GM12878 (cell line): ENCODE measurements at regions not wholly inside any gene's neighbourhood (a gene's known extent, or its start where the extent isn't known, plus 50 kb on each side); places are given as distances from the start of the nearest gene placed in this dataset.

ENCODE experiments used
- ATAC-seq: fragments of 200-7000 bp; cut with Tn5 transposase; 3 replicates; pipeline ENCODE4 v1.9.1; 2020; ENCODE audit warnings: mild to moderate bottlenecking, moderate library complexity
- BruUV-seq: library from RNA; stranded (reverse); fragments of 400-500 nt; replicated peaks from 2 replicates; lab custom pipeline; 2021; lab: Mats Ljungman, UMichigan
- CTCF ChIA-PET: fragments of 300-600 bp; sonication (Branson Sonifier 250); formaldehyde crosslinking; extraction: SDS; loops from one replicate; lab custom pipeline; 2021; ENCODE audit warnings: inconsistent platforms; lab: Yijun Ruan, JAX
- POLR2A ChIA-PET: fragments of 350-600 bp; formaldehyde crosslinking; extraction: SDS; loops from one replicate; lab custom pipeline; 2021; ENCODE audit warnings: inconsistent platforms; lab: Charles Lee
- RAD21 ChIA-PET: fragments of 300-600 bp; sonication (Branson Sonifier 250); formaldehyde crosslinking; loops from one replicate; lab custom pipeline; 2023; ENCODE audit warnings: antibody characterized with exemption; ENCODE audit not compliant: unreplicated experiment; lab: Charles Lee
- SMC1A ChIA-PET: fragments of 300-600 bp; sonication (Branson Sonifier 250); formaldehyde crosslinking; loops from one replicate; lab custom pipeline; 2023; ENCODE audit not compliant: unreplicated experiment, uncharacterized antibody; lab: Charles Lee
- DNase-seq: peaks from one replicate; pipeline ENCODE4 v3.0.0-alpha.2; 2011; ENCODE audit warnings: low read depth, low spot score
- FAIRE-seq: peaks from 3 replicates; lab custom pipeline; 2011; peaks lifted over from hg19 to GRCh38; lab: Jason Lieb, UNC
- H2AFZ ChIP-seq: 2 replicates; pipeline ENCODE4 v1.6.0; 2011; ENCODE audit warnings: low read depth, low read length, control low read depth; ENCODE audit not compliant: control insufficient read depth
- H3K27ac ChIP-seq: 2 replicates; pipeline ENCODE4 v1.5.1; 2011; ENCODE audit warnings: control low read depth; ENCODE audit not compliant: control insufficient read depth, insufficient read depth
- H3K27me3 ChIP-seq, 2 experiments: replicated peaks in 1 of 2; 2 replicates each; pipeline versions ENCODE4 v1.6.0 to v1.6.1; 2011; ENCODE audit warnings: low read length in 1 of 2; ENCODE audit not compliant: control insufficient read depth in 2 of 2, insufficient read depth in 2 of 2
- H3K36me3 ChIP-seq, 2 experiments: 2 replicates each; pipeline ENCODE4 v1.5.1; 2011; ENCODE audit warnings: low read length in 1 of 2; ENCODE audit not compliant: control insufficient read depth in 2 of 2, insufficient read depth in 2 of 2
- H3K4me1 ChIP-seq: 2 replicates; pipeline ENCODE4 v1.6.1; 2011; ENCODE audit warnings: mild to moderate bottlenecking, low read length, moderate library complexity, mixed read lengths; ENCODE audit not compliant: control insufficient read depth, insufficient read depth
- H3K4me2 ChIP-seq: 2 replicates; pipeline ENCODE4 v1.6.0; 2011; ENCODE audit warnings: control low read depth; ENCODE audit not compliant: control insufficient read depth, insufficient read depth
- H3K4me3 ChIP-seq: fragments of 200-600 bp; sonication (generic); 2 replicates; pipeline ENCODE4 v1.5.1; 2016
- H3K79me2 ChIP-seq: 2 replicates; pipeline ENCODE4 v1.6.0; 2011; ENCODE audit warnings: low read length; ENCODE audit not compliant: control insufficient read depth, insufficient read depth
- H3K9ac ChIP-seq: 2 replicates; pipeline ENCODE4 v1.8.0; 2011; ENCODE audit warnings: low read length, control low read depth, mixed read lengths; ENCODE audit not compliant: control insufficient read depth, insufficient read depth
- H3K9me3 ChIP-seq: replicated peaks from 3 replicates; pipeline ENCODE4 v1.5.1; 2011; ENCODE audit warnings: mild to moderate bottlenecking, low read length; ENCODE audit not compliant: control insufficient read depth, insufficient read depth
- H4K20me1 ChIP-seq: 2 replicates; pipeline ENCODE4 v1.6.0; 2011; ENCODE audit not compliant: control insufficient read depth, insufficient read depth
- BCLAF1 ChIP-seq: fragments of 450-650 bp; IDR thresholded peaks from 2 replicates; pipeline ENCODE4 v1.6.1; 2017; ENCODE audit warnings: antibody characterized with exemption, mild to moderate bottlenecking, moderate library complexity
- BMI1 ChIP-seq: fragments of 450-650 bp; IDR thresholded peaks from 2 replicates; pipeline ENCODE4 v1.6.1; 2016; ENCODE audit warnings: mild to moderate bottlenecking, moderate library complexity, borderline replicate concordance
- CREM ChIP-seq: IDR thresholded peaks from 2 replicates; pipeline ENCODE4 v1.6.1; 2014; ENCODE audit warnings: antibody characterized with exemption, low read depth
- NKRF ChIP-seq: fragments of 450-650 bp; conservative IDR thresholded peaks from 2 replicates; pipeline ENCODE4 v1.6.1; 2017; ENCODE audit warnings: mild to moderate bottlenecking, moderate library complexity
- NR2C1 ChIP-seq: fragments of 450-650 bp; IDR thresholded peaks from 2 replicates; pipeline ENCODE4 v1.6.1; 2017; ENCODE audit warnings: antibody characterized with exemption, mild to moderate bottlenecking, moderate library complexity
- RAD21 ChIP-seq: IDR thresholded peaks from 2 replicates; pipeline ENCODE4 v1.6.1; 2011; ENCODE audit warnings: mild to moderate bottlenecking, low read depth, low read length, moderate library complexity; ENCODE audit not compliant: insufficient read depth
- RAD51 ChIP-seq: fragments of 450-650 bp; IDR thresholded peaks from 2 replicates; pipeline ENCODE4 v1.6.1; 2016; ENCODE audit warnings: moderate library complexity, mild to moderate bottlenecking, inconsistent platforms
- RBBP5 ChIP-seq: fragments of 200-600 bp; sonication (generic); conservative IDR thresholded peaks from 2 replicates; pipeline ENCODE4 v1.6.1; 2016
- SIN3A ChIP-seq: IDR thresholded peaks from 2 replicates; pipeline ENCODE4 v1.6.1; 2012; ENCODE audit warnings: low read depth, low read length, improper control_type of control experiment
- TAF1 ChIP-seq: IDR thresholded peaks from 2 replicates; pipeline ENCODE4 v1.6.1; 2011; ENCODE audit warnings: mild to moderate bottlenecking, low read depth, low read length, borderline replicate concordance
- WRNIP1 ChIP-seq: IDR thresholded peaks from 2 replicates; pipeline ENCODE4 v1.6.1; 2011; ENCODE audit warnings: low read depth, low read length, improper control_type of control experiment, borderline replicate concordance
- YY1 ChIP-seq: IDR thresholded peaks from 2 replicates; pipeline ENCODE4 v1.6.1; 2011; ENCODE audit warnings: low read depth, mild to moderate bottlenecking, low read length
- ZNF217 ChIP-seq: fragments of 450-650 bp; IDR thresholded peaks from 2 replicates; pipeline ENCODE4 v1.6.1; 2017; ENCODE audit warnings: antibody characterized with exemption, mild to moderate bottlenecking
- ZNF274 ChIP-seq: IDR thresholded peaks from one replicate; pipeline ENCODE4 v1.8.0; 2011; ENCODE audit not compliant: insufficient read length, insufficient read depth
- ZSCAN29 ChIP-seq: fragments of 450-650 bp; IDR thresholded peaks from 2 replicates; pipeline ENCODE4 v1.6.1; 2017; ENCODE audit warnings: mild to moderate bottlenecking, moderate library complexity
- WGBS: methylation state at CpG from one replicate; pipeline ENCODE4 v1.1.6; 2016; ENCODE audit warnings: low lambda C conversion rate; ENCODE audit not compliant: insufficient replicate concordance, insufficient coverage; ENCODE audit errors: missing lambda C conversion rate; 5-methylcytosine and 5-hydroxymethylcytosine counted together
- in situ Hi-C: fragments of 300-500 bp; cut with MboI; formaldehyde crosslinking; loops from 9 replicates; pipeline ENCODE4 v1.14.3; 2018; ENCODE audit warnings: mixed read lengths
- intact Hi-C: fragments of 100-400 bp; cut with micrococcal nuclease; formaldehyde crosslinking; loops from one replicate; pipeline ENCODE4 v1.14.2; 2022; ENCODE audit not compliant: unreplicated experiment

DNA sequence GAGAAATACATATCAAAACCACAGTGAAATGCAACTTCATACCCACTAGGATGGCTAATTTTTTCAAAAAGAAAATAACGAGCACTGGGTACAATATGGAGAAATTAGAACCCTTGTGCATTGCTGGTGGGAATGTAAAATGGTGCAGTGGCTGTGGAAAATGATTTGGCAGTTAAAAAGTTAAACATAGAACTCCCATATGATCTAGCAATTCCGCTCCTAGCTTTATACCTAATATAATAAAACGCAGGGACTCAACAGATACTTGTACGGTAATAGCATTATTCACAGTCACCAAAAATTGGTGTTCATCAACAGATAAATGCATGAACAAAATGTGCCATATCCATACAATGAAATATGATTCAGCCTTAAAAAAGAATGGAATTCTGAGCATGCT lies 58.8 kb upstream of the PLPP4 start:
- no peaks in the 10 kb centered on the region for H3K36me3 ChIP-seq
- in situ Hi-C loops = no loop called here
- H3K4me1 ChIP-seq = no peaks in the 10 kb centered on the region
- no peak overlapping the region for H3K4me2 ChIP-seq
- ChIA-PET RAD21 (no interaction called here), POLR2A (no interaction called here), CTCF (no interaction called here), SMC1A (no interaction called here)
- H3K27me3 ChIP-seq = no peaks in the 10 kb centered on the region
- 29% methylated on average over 4 of the region's 4 CpGs for WGBS
- TF ChIP-seq ZNF217 (no peak), ZNF274 (no peak), WRNIP1 (no peak)
- H3K9ac ChIP-seq = no peak overlapping the region
- DNase-seq (no peak), FAIRE-seq (no peak), ATAC-seq (no peak)
- H4K20me1 ChIP-seq = no peaks in the 10 kb centered on the region
- no peak overlapping the region for H3K27ac ChIP-seq
- intact Hi-C loops = no loop called here
- H3K4me3 ChIP-seq = no peak overlapping the region
- BruUV-seq = no TSS peak
- no peaks in the 10 kb centered on the region for H3K79me2 ChIP-seq
- no peak overlapping the region for H2AFZ ChIP-seq
- no peaks in the 10 kb centered on the region for H3K9me3 ChIP-seq

DNA sequence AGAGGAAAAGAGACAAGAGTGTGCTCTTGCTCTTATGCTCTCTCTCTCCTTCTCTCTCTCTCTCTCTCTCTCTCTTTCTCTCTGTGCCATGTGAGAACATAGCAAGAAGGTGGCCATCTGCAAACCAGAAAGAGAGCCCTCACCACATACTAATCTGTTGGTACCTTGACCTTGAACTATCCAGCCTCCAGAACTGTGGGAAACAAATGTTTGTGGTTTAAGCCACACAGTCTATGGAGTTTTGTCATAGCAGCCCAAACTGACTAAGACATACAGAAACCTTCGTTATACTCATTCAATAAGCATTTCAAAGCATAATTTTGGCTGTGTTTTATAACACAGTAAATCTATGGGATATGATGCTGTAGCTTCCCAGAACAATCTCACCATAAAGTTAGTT lies 56.4 kb upstream of the PLPP4 start:
- Histone ChIP-seq H3K79me2 (no peaks in the 10 kb centered on the region), H3K27ac (no peak overlapping the region), H3K27me3 (no peaks in the 10 kb centered on the region; a peak in 1 of 4 replicates), H3K36me3 (no peaks in the 10 kb centered on the region), H3K4me2 (no peak overlapping the region), H3K4me1 (no peaks in the 10 kb centered on the region), H3K9me3 (no peaks in the 10 kb centered on the region), H3K4me3 (no peak overlapping the region), H3K9ac (no peak overlapping the region), H4K20me1 (no peaks in the 10 kb centered on the region), H2AFZ (no peak overlapping the region)
- CTCF ChIA-PET = interaction anchor here (1.4 kb wide), 1 partner anchor 23 kb away, joined by 5 read pairs; no protein-coding TSS in a partner anchor
- intact Hi-C loops (no loop called here), in situ Hi-C loops (no loop called here)
- RAD21 ChIA-PET = no interaction called here
- POLR2A ChIA-PET = no interaction called here
- 0% methylated on average over 1 of the region's 1 CpG for WGBS
- BruUV-seq = no TSS peak
- TF ChIP-seq ZSCAN29 (no peak), ZNF274 (no peak), YY1 (no peak), BCLAF1 (no peak), RBBP5 (no peak), NKRF (no peak), SIN3A (no peak), TAF1 (no peak), RAD51 (no peak), CREM (no peak), NR2C1 (no peak), RAD21 (no peak), BMI1 (no peak)
- DNase-seq = no peak
- no peak for FAIRE-seq
- ATAC-seq = no peak
- SMC1A ChIA-PET = interaction anchor here (1.0 kb wide), 1 partner anchor 12 kb away, joined by 3 read pairs; no protein-coding TSS in a partner anchor
